ENCODE measurements at regions not wholly inside any gene's neighbourhood (a gene's known extent, or its start where the extent isn't known, plus 50 kb on each side); places are given as distances from the start of the nearest gene placed in this dataset.

- no peak for TF ChIP-seq ZNF274 (IDR thresholded peaks at IDR 0.05; ENCODE audit: borderline replicate concordance, extremely low read depth, low read length)
- no peak for TF ChIP-seq KDM5A (IDR thresholded peaks at IDR 0.05; ENCODE audit: low read length)
- no peak for TF ChIP-seq MAFK (IDR thresholded peaks at IDR 0.05; ENCODE audit: low read depth, low read length)
- TF ChIP-seq TCF12 (IDR thresholded peaks at IDR 0.05; ENCODE audit: low read depth, low read length): no peak
- TF ChIP-seq CTCF (IDR thresholded peaks at IDR 0.05; ENCODE audit: control extremely low read depth in 1 of 3, insufficient read depth in 1 of 3, low read depth in 1 of 3, low read length in 3 of 3): no peak
Measured at GRCh38 chr5:18158166-18158565, 523.9 kb downstream of the TAF11L14 start (continued).

Data from H1 (cell line).